Tongue (tissue), 1 donor: ENCODE measurements at regions not wholly inside any gene's neighbourhood (a gene's known extent, or its start where the extent isn't known, plus 50 kb on each side); places are given as distances from the start of the nearest gene placed in this dataset.
A peak's percentile ranks its signal among the peaks of the same experiment; 100 is the strongest.

Experiments
- DNase-seq: peaks from one replicate; pipeline ENCODE4 v3.0.0-alpha.2; 2015

DNA sequence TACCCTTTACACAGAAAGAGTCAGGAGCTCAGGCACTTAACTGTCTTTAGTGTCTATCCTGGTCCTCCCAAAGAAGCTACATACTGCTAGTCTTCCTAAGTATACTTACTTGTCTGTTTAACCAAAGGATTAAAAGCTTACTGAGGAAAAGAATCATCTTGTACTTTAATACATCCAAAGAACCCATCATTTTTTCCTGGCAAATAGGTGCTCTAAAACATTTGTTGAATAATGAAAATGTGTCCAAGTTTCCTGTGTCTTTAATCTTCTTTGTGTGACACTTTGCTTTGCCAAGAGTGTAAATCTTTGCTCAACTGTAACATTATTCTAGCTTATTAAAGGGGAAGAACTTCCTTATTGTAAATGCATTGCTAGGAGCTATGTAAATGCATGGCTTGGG lies 519.2 kb downstream of the OTOL1 start:
- peak; percentile 50 for DNase-seq

DNA sequence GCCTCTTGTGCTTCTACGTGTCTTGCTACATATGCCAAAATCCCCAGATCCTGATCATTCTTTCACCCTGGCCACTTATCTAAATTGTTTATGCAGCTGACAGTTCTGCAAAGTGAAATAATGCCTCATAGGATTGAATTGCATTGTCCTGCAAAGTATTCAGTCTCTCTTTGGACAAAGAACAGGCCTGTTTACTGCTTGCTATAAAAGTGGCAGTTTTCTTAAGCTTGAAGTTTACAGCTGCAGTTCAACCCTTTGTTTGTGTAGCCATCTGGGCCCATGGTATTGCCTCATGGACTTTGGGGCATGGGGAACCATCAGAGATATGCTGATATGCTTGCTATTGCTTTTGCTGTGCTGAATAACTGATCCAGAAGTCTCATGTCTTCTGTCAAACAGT lies 523.2 kb downstream of the OTOL1 start:
- no peak for DNase-seq

DNA sequence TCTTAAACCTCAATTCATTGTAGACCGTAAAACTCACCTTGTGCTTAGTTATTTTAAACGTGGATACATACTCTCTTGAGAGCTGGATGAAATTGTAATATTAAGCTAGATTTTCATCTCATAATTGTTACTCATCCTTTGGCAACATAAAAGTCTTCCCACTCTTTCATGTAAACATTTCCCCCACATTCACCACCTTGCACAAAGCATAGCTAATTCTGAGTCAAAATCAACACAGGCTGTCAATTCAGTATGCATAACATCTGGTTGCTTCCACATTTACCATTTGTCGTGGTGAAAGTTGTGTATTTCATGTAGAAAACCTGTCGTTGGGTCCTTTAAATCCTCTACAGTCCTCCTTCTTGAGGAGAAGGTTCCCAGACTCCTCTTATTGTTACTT lies 524.6 kb downstream of the OTOL1 start:
- DNase-seq = no peak

DNA sequence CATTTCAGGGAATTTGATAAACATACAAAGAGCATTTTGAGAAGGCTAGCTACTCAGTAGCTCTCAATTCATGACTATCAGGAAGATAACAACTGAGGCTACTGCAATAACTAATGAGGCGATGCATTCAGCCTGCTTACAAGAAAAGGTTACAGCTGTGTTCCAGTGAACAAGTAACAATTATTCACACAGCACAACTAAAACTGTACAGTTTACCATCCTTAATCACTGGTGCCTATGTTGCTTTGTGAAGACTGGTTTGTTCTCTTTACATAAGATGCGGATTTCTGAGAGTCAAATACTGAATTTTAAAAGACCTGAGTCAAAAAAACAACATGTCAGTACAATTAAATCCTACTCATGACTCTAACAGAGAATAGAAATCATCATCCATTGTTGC lies 526.3 kb downstream of the OTOL1 start:
- DNase-seq = no peak

DNA sequence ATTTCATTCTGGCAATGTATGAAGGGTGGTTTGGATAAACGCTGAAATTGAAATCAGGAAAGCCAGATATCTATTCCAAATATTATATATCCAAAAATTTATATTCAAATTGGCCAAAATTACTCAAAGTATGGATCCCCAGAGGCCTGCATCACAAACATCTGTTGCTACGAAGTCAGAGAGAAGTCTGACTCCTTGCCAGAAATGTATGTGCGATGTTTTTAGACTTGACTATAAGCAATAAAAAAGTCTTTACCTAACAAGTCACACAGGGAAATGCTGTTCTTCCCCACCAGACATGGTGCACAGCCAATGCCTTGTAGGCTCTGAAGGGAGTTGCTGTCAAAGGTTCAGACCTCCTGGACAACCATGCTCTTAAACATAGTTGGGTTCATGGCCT lies 533.1 kb downstream of the OTOL1 start:
- peak; percentile 71 for DNase-seq

DNA sequence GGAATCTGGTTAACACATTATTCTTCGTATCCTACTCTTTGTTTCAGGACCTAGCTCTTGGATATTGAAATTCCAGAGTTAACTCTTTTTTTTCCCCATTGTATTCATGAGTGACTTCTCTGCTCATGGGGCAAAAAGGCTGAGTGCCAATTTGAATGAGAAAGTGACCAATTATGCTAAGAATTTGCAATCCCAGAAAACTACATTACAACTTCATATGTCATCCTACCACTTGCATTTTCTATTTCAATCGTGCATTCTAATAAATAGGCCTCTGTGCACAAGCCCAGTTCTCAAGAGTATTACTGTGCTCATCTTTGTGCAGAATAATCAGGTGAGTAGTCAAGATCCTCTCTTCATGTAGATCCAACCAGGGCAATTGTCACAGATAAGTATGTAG lies 537.8 kb downstream of the OTOL1 start:
- no peak for DNase-seq

DNA sequence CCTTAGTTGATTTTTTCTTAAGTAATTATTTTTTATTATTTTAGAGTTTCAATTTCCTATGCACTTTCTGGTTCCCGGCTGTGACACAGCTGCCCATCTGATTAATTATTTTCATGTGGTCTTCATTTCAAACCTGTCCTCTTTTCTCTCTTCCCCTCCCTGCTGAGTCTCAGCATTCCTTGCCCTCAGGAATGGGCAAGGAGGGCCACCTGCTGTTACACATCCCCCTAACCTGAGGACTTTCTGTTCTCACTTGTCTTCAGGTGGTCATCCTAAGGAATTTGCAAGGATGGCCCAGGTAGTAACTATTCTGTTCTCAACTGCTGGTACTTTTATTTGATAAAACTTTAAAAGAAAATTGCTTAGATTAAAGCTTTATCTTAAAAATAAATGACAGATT lies 545.0 kb downstream of the OTOL1 start:
- no peak for DNase-seq

DNA sequence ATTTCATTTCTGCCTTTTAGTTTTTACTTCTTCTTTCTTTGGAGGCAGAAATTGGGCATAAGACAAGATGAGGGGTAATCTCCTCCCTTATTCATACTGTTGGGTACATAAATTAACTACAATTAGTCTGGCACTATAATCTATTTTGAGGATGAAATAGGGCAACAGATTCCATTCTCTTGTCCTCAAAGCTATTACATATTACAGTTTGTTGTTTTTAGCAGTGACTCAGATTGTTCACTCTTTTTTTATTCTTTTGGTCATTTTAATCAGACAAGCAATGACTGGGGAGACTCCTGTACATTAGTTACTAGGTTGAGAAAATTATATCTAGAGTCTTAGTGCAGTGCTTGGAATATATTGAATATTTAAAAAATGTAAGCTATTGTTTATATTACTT lies 556.0 kb downstream of the OTOL1 start:
- DNase-seq = no peak

DNA sequence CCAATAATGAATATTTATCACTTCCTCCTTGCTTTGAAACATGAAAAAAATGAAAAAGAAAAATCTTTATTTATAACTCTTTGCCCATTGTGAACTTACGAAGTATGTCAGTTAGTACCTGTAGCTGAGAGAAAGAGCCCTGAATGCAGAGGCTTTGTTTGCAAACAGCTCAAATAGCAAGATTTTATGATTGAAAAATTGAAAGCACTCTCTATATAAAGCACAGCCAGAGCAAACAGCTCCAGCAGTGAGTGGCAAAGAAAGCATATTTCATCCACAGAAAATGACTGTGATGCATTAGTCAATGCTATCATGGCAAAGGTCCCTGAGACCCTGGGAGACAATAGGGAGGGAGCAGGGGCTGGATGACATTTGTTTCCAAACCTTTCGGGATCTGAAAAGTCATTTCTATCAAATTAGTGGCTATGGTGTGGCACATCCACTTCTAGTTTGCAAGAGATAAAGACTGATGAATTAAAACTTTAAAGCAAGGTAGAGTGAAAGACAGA lies 576.1 kb downstream of the OTOL1 start:
- no peak for DNase-seq

DNA sequence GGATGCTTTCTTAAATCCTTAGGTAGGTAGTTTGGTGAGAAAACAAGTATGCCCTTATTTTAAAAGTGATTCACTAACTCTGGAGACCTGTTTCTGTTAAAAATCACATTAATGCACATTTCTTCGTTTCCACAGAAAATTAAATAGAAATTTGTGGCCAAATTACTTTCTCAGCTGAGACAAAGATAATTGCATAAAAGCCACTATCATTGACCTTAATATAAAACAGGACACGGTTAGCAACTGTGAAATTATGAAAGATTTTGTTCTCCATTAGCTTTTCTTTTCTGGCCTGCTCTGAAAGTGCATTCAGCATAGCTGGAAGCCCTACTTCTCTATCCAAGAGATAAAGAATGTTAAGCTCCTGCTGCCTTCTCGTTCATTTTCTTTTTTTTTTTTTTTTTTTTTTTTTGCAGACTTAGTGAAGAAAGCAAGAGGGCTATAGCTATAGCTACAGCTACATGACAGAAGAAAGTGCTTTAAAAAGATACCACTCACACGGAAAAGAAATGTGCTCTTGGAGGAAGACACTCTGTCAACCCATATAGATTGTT lies 576.9 kb downstream of the OTOL1 start:
- DNase-seq = no peak

DNA sequence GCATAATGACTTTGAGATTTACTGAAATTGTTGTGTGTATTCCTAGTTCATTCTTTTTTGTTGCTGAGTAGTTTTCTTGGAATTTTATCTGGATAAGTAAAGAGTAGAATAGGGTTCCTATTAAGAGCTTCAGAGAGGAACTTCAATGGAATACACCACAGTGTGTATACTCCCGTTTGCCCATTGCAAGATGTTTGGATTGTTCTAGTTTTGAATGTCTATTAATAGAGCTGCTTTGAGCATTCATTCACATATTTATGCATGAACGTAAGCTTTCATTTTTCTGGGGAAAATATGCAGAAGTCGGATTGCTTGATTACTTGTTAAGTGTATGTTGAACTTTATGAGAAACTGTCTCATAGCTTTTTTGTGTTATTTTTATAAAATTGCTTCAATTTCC lies 580.5 kb downstream of the OTOL1 start:
- no peak for DNase-seq

DNA sequence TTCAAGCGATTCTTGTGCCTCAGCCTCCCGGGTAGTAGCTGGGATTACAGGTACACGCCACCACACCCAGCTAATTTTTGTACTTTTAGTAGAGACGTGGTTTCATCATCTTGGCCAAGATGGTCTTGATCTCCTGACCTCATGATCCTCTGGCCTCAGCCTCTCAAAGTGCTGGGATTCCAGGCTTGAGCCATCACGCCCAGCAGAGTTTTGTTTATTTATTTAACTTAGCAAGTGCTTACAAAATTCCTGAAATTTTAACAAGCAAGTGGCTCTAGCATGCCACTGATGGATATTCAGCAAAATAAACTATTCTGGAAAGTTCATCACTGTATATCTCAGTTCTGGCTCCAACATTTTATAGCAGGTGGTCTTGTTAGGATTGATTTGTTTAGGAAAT lies 585.9 kb downstream of the OTOL1 start:
- DNase-seq = no peak

DNA sequence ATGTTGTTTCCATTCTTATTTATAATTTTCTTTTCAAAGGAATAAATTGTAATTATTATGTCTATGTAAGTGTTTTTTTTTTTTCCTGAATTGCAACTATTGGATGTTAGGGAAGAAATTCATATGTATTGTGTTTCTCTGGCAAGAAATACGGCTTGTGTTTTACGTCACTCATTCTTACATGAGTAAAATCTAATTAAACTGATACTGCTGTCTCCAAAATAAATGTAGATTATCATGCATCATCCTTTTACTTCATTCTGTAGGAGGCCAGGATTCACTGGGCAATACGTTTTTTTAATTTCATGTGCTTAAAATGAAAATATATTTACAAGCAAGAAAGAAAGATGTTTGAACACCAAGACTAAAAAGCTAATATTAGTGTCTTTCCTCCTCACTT lies 590.8 kb downstream of the OTOL1 start:
- no peak for DNase-seq

DNA sequence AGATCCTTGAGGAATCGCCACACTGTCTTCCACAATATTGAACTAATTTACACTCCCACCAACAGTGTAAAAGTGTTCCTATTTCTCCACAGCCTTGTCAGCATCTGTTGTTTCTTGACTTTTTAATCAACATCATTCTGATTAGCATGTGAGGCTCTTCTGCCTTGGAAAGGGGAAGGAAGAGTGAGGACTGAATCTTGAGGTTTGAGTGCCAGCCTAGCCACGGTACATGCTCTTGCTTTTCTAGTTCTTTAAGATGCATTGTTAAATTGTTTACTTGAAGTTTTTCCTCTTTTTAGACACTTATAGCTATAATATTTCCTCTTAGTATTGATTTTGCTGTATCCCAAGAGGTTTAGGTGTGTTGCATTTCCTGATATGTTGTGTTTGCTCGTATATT lies 596.1 kb downstream of the OTOL1 start:
- DNase-seq = no peak

DNA sequence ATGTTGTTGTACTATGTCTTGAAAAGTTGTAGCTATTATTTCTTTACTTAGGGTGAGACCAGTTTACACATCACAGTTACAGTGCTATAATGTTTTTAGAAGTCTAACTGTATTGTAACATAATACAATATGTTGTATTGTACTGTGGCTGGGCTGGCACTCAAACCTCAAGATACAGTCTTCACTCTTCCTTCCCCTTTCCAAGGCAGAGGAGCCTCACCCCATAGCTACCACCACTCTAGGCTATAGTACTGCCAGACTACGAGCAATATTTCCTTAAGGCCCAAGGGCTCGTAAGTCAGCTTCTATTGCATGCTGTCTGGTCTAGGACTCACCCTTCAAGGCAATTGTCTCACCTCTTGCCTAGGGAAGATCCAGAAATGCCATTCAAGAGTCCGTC lies 597.7 kb downstream of the OTOL1 start:
- DNase-seq = no peak

DNA sequence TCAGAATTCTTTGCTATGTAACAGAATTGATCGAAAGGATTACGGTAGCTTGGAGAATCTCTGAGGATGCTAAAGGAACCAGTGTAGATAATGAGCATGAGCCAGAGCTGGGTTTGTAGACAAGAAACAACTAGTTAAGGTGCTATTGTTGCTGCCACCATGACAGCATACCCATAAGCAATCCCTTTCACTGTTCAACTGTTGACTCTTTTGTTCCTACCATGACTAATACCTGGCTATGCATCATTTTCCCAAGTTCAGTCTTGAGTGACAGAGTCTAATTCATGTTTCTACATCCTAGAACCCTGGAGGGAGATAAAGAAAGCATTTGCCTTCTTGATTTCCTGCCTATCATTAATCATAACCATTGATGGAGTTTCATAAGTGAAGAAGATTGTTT lies 600.3 kb downstream of the OTOL1 start:
- no peak for DNase-seq

DNA sequence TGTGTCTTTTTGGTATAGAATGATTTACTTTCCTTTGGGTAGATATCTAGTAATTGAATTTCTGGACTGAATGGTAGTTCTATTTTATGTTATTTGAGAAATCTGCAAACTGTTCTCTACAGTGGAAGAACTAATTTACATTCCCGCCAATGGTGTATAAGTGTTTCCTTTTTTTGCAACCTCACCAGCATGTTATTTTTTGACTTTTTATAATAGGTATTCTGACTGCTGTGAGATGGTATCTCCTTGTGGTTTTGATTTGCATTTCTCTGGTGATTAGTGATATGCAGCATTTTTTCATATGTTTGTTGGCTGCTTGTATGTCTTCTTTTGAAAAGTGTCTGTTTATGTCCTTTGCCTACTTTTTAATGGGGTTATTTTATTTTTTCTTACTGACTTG lies 607.2 kb downstream of the OTOL1 start:
- DNase-seq = no peak

DNA sequence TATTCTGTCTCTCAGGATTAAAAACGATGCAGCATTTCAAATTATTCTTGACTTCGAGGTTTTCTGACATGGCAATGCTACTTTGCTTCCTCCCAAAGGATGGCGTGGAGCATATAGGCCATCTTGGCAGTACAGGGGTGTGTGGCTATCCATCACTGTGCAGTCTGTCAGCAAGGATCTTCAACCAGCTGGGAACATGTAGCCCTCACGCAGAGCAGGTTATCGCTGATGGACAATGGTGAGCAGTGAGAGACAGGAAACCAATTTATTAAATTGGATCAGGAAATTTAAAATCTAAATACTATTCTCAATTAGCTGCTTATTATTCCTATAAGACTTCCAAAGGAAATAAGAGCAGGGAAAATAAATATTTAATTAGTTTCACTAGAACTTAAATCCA lies 615.3 kb downstream of the OTOL1 start:
- no peak for DNase-seq

DNA sequence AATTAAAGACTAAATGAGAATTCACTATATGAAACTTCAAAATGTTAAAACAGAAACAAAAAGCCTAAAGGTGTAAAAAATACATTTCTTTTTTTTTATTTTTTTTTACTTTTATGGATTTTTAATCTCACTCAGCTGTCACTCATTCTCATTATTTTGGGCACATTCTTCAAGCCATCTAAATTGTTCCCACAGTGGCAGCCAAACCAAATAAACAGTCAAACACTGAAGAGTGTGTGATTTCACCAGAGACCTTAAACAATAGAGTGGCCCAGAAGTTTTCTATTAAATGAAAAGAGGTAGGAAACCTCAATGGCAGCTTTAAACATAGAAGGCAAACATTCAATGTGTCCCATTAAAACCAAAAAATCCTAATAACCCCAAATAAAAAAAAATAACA lies 616.1 kb downstream of the OTOL1 start:
- DNase-seq = no peak

DNA sequence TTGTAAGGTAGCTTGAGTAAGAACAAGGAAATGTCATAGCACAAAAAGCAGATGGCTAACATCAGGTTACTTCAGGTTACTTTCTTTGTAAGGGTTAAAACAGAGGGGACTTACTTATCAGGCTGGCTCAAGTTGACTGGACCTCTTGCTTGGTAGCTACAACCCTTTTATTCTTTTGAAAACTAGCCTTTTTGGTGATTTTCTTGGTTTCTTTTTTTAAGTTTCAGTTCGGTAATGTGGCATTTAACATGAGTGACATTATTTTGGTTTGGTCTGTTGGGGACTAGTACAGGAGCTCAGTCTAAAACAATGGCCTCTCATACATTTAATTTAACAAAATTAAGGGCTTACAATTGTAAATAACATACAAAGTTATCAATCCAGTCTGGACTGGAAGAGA lies 621.4 kb downstream of the OTOL1 start:
- no peak for DNase-seq

DNA sequence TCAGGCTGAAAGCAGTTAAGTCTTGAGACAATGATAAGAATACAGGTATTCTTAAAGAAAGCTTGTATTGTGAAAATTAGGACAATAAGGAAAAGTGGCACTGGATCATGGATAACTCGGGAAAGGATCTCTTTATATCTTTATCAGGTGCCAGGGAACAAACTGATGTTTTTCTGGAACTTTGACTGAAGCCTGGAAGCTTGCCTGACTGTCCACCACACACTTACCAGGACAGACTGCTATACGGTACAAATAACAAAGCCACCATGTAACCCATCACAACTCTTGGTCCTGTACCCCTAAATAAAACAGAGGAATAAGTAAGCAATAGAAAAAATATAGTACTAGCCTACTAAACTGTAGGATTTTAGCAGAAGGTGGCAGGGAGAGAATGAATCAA lies 623.0 kb downstream of the OTOL1 start:
- DNase-seq = no peak

DNA sequence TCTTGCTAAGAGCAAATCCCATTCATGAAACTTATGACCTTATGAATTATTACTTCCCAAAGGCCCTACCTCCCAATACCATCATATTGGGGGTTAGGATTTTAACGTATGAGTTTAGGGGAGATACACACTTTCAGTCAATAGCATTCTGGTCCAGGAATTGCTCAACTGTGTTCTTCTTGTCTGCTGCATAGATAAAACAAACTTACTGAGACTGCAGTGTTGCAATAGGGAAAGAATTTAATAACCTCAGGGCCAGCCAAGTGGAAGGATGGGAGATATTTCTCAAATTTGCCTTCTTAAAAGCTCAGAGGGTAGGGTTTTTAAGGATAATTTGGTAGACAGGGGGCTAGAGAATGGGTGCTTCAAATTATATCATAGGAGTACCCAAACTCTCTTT lies 625.8 kb downstream of the OTOL1 start:
- no peak for DNase-seq

DNA sequence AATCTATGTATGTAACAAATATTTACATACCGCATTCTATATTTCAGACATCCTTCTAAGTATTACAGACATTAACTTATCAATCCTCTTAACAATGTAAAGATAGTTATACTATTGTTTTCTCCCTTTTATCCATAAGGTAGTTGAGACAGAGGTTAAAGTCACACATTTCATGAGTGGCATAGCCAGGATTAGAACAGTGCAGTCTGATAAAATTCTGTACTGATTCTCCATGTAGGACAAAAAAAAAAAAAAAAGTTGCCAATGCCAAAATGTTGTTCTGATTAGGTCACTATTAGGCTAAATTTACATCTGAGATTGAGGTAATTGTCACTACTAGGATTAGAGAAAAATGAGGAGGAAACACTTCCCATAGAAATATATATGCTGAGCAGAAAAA lies 629.2 kb downstream of the OTOL1 start:
- DNase-seq = no peak

DNA sequence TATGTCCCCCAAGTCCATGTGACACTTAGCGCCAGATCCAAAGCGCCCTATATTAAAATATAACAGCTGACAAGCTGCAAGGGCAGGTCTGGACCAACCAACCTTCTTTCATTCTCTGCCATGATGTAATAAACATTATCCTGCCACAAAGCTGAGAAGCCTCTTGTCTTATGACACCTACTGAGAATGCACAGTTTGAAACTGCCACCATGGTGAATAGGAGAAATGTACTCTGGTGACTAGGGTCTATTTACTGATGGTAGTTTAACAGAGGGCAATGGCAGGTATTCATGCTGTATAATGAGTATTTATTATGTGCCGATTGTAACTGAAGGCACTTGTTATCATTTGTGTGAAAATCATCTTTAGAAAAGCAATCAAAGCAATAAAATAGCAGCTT lies 634.0 kb downstream of the OTOL1 start:
- no peak for DNase-seq

DNA sequence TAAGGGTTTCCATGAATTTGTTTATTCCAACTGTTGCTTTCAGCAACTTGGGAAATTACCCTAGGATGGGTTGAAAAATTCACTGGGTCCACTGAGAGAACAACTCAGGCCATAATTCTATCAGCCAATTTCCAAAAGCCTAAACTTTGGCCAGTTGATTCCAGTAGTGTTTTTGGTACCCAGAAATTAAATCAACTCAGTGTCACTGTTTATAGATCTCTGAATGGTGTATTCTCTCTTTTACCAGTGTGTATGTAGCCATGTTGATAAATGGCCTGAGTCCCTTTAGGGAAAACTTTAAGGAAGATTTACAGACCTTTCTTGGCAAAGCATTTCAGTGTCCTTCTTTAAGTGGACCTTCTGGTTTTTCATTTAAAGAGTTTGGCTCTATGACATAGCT lies 636.4 kb downstream of the OTOL1 start:
- no peak for DNase-seq
